ENCODE measurements at regions not wholly inside any gene's neighbourhood (a gene's known extent, or its start where the extent isn't known, plus 50 kb on each side); places are given as distances from the start of the nearest gene placed in this dataset.

GRCh38 chr1:233509526-233509925 lies 104.4 kb upstream of the KCNK1 start:
- Histone ChIP-seq H3K4me3 (no peak overlapping the region), H3K9me3 (no peaks in the 10 kb centered on the region), H3K27ac (no peak overlapping the region), H3K4me1 (no peaks in the 10 kb centered on the region), H3K36me3 (no peaks in the 10 kb centered on the region), H3K27me3 (no peaks in the 10 kb centered on the region)
- no peak for TF ChIP-seq CTCF (IDR thresholded peaks at IDR 0.05)
- no peak for DNase-seq (ENCODE audit: low spot score in 2 of 2)
- intact Hi-C loops (cut with DNase I) = no loop called here

- Histone ChIP-seq H3K27ac (no peak overlapping the region), H3K4me1 (no peaks in the 10 kb centered on the region), H3K4me3 (no peak overlapping the region), H3K36me3 (no peaks in the 10 kb centered on the region), H3K9me3 (no peaks in the 10 kb centered on the region), H3K27me3 (no peaks in the 10 kb centered on the region)
- intact Hi-C loops (cut with DNase I) = loop anchor here (10.0 kb wide), 1 partner anchor 282 kb away; no protein-coding TSS in a partner anchor
- no peak for DNase-seq (ENCODE audit: low spot score in 2 of 2)
- TF ChIP-seq CTCF (IDR thresholded peaks at IDR 0.05) = no peak
Observed at GRCh38 chr1:233512538-233512937, 101.4 kb upstream of the KCNK1 start.

- H3K4me3 ChIP-seq = no peak overlapping the region
- no peaks in the 10 kb centered on the region for H3K36me3 ChIP-seq
- no peaks in the 10 kb centered on the region for H3K27me3 ChIP-seq
- TF ChIP-seq CTCF (IDR thresholded peaks at IDR 0.05) = no peak
- no peaks in the 10 kb centered on the region for H3K9me3 ChIP-seq
- no peak for DNase-seq (ENCODE audit: low spot score in 2 of 2)
- H3K27ac ChIP-seq = no peak overlapping the region
- intact Hi-C loops (cut with DNase I) = loop anchor here (10.0 kb wide), 1 partner anchor 281 kb away; no protein-coding TSS in a partner anchor
- H3K4me1 ChIP-seq = no peaks in the 10 kb centered on the region
Observed at GRCh38 chr1:233513431-233513830, 100.5 kb upstream of the KCNK1 start.

- Histone ChIP-seq H3K27me3 (no peaks in the 10 kb centered on the region), H3K36me3 (no peaks in the 10 kb centered on the region), H3K4me3 (no peak overlapping the region), H3K4me1 (no peaks in the 10 kb centered on the region), H3K9me3 (no peaks in the 10 kb centered on the region), H3K27ac (no peak overlapping the region)
- no peak for TF ChIP-seq CTCF (IDR thresholded peaks at IDR 0.05)
- intact Hi-C loops (cut with DNase I) = loop anchor here (10.0 kb wide), 1 partner anchor 280 kb away; no protein-coding TSS in a partner anchor
- DNase-seq (ENCODE audit: low spot score in 2 of 2) = no peak
Observed at GRCh38 chr1:233514946-233515391, 98.9 kb upstream of the KCNK1 start.

GRCh38 chr1:233516732-233517131 lies 97.2 kb upstream of the KCNK1 start:
- no peak for DNase-seq (ENCODE audit: low spot score in 2 of 2)
- Histone ChIP-seq H3K9me3 (no peaks in the 10 kb centered on the region), H3K27ac (no peak overlapping the region), H3K27me3 (no peaks in the 10 kb centered on the region), H3K4me1 (no peaks in the 10 kb centered on the region), H3K36me3 (no peaks in the 10 kb centered on the region), H3K4me3 (no peak overlapping the region)
- intact Hi-C loops (cut with DNase I) = loop anchor here (10.0 kb wide), 1 partner anchor 278 kb away; no protein-coding TSS in a partner anchor
- TF ChIP-seq CTCF (IDR thresholded peaks at IDR 0.05) = no peak

- Histone ChIP-seq H3K27ac (no peak overlapping the region), H3K9me3 (no peaks in the 10 kb centered on the region), H3K4me1 (no peaks in the 10 kb centered on the region), H3K27me3 (no peaks in the 10 kb centered on the region), H3K36me3 (no peaks in the 10 kb centered on the region), H3K4me3 (no peak overlapping the region)
- intact Hi-C loops (cut with DNase I) = loop anchor here (10.0 kb wide), 1 partner anchor 276 kb away; no protein-coding TSS in a partner anchor
- peak in 1 of 3 experiments; percentile 14 for TF ChIP-seq CTCF (IDR thresholded peaks at IDR 0.05)
- no peak for DNase-seq (ENCODE audit: low spot score in 2 of 2)
Observed at GRCh38 chr1:233518344-233518743, 95.6 kb upstream of the KCNK1 start.

All from ascending aorta (tissue), 2 donors.